GM21737 (cell line): ENCODE measurements at regions not wholly inside any gene's neighbourhood (a gene's known extent, or its start where the extent isn't known, plus 50 kb on each side); places are given as distances from the start of the nearest gene placed in this dataset.

ENCODE experiments used
- ATAC-seq: cut with Tn5 transposase; IDR thresholded peaks from one replicate; pipeline ENCODE4 v1.9.1; 2021; ENCODE audit warnings: mild to moderate bottlenecking, moderate library complexity; ENCODE audit not compliant: unreplicated experiment

DNA sequence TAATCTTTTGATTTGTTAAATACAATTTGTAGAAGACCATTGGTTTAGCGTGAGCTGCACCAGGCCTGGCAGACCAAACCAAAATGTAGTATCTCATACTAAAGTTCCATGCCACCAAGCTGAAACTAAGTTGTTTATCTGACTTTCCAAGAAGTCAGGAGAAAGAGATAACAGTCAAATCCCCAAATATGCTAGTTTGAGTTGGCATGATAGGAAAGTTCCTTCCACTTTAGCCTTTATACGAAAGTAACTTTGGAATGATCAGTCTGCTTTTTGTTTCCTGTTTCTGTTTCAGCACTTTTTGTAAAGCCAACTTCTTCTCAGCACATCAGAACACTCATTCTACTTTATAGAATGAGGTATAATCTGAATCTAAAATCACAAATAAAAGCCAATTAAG lies 449.2 kb downstream of the GRXCR1 start:
- ATAC-seq = no peak

DNA sequence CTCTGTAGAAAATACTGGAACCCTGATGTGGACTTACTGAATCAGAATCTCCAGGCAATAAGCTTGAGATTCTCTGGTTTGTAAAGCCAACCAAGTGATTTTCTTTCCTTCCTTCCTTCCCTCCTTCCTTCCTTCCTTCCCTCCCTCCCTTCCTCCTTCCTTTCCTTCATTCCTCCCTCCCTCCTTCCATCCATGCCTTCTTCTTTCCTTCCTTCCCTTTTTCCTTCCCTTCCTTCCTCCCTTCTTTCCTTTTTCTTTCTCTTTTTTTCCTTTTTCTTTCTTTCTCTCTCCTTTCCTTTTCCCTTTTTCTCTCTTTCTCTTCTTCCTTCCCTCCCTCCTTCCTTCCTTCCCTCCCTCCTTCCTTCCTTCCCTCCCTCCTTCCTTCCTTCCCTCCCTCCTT lies 450.8 kb downstream of the GRXCR1 start:
- ATAC-seq = no peak

DNA sequence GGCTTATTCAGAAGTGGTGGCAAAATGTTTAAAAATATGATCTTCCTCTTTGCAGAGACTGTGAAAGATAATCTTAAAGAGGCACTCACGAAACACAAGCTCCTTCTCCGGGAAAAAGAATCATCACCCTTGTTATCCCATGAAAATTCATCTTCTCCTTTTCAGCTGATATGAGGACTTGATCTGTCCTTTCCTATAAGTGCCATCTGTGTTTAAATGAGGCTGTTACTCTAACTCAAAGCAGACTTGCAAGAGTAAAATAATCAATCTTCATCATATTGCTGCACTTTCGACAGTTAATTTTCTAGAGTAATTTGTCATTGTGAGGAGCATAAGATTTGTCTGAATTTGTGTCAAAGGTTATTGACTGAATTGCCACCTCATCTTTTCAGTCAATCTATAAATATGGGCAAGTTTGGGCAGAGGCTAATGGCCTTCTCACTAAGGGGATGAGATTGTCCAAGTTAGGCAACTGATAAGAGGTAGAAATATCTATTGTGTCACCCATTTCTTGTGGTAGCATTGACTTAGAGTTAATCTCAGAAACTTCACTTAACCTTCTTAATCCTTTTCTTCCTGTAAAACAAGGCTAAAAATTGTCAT lies 452.9 kb downstream of the GRXCR1 start:
- ATAC-seq = no peak

DNA sequence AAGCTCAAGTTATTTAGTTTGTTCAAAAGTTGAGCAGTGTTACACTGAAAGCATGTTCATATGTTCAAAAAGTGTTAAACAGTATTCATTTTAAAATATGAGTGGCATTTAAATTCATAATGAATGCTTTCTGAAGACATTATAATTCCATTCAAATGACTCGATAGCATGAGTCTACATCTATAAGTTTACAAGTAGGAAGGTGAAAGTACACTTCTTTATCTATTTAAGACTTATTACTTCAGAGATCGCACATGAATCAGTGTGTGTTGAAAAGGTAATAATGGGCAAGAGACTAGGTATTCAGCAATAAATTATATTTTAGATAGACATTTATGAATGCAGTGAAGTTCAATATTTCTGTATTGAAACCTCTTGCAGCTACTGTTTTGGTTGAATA lies 456.1 kb downstream of the GRXCR1 start:
- ATAC-seq = no peak

DNA sequence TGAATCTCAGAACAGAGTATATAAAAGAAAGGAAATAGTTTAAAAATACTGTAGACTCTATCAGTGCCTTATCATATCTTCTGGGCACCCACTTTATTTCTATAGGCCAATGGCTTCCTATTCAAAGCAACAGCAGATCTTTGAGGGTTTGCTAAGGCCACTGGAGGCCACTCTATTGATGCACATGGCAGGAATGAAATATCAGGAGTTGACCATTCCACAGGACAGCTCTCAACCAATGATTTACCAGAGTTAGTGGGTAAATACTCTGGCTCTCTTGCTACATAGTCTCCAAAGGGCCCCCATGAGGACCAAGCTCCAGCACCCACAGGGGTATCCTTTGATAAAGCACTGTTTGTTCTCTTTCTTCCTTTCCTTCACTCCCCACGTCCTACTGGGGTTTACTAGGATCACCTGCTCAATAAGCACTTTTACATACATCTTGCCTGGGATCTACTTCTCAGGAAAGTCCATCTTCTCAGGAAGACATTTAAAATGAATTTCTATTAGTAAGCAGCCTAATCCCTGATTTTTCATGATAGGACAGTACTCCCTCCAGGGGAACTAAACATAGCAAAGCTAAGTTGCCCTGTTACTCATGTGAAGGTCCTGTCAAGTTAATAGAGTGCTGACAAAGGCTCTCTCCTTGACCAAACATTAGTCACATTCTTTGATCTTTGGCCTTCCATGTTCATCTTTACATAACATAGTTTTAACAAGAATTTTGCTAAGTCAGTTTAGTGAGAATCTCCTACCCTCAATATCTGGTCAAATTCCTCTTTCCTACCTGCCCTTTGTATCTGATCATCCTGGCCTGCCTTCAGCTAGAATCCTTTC lies 459.7 kb downstream of the GRXCR1 start:
- ATAC-seq = no peak

DNA sequence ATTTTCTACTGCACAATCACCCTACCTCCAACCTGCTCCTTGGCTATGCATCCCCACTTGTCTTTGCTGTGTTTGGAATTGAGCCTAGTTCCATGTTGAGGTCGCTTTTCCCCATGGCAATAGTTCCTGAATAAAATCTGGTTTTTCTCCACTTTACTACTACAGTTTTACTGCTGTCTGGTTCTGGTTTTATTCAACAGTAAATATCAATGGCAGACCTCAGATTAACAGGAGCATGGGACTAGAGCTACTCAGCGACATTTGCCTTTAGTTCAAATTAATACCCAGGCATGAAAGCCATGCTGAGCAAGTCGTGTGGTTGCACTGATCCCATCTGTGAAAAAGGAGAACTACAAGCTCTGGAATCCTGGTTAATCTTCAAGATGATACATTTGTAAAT lies 460.3 kb downstream of the GRXCR1 start:
- no peak for ATAC-seq

DNA sequence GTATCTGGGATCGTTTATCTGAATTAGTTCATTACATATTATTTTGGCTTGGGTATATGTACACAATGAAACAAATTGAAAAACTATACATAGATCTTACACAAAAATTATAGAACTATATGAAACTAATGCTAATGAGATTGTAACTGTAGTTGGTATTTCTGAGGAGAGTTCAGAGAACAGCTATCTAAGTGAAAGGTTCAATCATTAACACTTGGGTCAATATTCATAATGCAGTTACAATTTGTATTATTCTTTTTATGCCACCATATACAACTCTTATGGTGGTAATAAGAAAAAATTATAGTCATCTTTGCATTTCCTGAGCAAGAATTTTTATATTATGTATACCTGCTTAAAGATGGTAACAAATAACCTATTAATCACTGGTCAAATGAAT lies 461.0 kb downstream of the GRXCR1 start:
- no peak for ATAC-seq

DNA sequence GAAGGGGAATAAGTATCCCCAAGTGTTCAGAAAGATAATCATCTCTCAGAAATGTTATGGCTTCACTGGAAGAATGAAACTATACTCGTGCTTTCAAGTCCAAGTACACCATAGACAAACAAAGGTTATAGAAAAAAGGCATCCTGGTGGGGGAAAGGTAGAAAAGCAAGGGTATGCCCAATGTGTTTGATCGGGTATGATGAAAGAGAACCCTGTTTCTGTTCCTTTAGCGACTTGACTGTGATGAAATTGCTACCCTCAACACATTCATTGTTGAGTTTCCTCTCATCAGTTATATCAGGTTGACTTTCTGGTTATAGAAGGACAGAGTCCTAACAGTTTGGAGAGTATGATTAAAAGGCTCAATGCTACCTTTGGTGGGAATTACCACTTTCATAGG lies 464.3 kb downstream of the GRXCR1 start:
- ATAC-seq = no peak

DNA sequence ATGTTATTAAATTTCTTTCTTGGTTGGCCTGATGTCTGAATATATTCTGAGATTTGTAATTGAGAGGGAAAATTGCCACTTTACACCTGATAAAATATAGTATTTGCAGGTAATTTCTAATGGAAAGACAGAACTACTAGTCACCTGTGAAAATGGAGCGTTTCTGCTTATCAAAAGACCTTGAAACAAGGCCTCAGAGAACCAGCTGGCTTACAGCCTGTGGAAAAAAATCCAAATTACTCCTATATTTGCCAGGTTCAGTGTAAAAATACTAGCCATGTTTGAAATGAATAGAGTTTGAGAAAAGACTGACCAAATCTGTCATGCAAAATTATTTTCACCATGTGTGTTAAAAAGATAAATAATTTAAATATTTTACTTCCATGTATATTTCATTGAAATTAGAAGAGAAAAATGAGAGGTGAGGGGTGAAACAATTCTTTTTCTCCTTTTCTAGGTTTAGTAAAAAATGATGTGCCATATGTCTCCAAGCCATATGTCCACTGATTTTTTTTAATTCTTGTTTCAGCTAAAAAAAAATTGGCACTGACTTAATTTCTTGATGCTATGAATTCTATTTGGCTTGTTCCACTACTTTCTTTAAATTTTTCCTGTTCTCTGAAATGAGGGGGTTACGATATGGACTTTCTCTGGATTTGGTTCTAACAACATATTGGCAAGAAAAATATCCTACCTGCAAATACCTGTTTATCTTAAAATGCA lies 464.9 kb downstream of the GRXCR1 start:
- ATAC-seq = no peak

DNA sequence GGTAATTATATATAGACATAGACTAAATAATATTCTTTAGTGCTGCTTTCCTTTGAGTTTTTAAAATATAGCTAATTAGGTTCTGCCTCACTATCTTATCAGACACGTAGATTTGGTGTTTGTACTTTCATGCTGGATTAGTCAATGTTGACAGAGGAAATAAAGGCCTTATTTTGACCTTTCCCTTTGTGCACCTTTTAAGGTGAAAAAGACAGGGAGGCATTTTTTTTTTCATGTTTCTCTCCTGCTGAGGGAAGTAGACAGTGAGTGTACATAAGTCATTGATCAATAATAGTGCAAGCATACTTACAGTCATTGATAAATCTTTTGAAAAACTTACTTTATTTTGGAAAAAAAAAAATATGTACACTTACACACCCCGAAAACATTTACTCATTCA lies 467.8 kb downstream of the GRXCR1 start:
- ATAC-seq = no peak

DNA sequence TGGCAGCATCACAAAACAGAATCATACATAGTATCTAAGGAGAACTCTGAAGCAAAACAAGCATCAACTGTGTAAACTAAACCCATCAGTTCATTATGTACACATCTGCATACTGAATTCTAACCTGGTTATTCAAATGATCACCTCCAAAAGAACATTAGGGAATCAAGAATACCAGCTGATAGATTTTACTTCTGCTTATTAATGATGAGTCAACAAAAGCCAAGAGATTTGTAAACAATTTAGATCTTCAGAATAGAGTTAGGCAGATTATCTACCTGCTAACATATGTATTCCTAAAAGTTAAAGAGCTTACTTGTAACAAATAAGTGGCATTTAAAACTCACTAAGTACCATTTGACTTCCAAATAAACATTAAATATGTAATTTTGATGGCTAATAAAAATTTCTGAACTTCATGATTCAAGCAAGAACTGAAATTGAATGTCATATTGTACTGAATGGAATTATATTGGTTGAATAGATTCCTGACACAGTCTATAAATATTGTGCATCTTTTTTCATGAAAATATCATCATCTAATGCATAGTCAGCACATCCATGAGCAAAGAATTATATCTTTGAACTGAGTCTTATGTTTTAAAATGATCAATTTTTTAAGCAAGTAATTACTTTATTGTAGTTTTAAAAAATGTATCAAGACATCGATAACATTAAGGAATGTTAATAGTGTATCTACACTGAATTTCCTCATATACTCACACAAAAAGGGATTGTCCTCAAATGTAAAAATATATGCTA lies 470.5 kb downstream of the GRXCR1 start:
- ATAC-seq = no peak

DNA sequence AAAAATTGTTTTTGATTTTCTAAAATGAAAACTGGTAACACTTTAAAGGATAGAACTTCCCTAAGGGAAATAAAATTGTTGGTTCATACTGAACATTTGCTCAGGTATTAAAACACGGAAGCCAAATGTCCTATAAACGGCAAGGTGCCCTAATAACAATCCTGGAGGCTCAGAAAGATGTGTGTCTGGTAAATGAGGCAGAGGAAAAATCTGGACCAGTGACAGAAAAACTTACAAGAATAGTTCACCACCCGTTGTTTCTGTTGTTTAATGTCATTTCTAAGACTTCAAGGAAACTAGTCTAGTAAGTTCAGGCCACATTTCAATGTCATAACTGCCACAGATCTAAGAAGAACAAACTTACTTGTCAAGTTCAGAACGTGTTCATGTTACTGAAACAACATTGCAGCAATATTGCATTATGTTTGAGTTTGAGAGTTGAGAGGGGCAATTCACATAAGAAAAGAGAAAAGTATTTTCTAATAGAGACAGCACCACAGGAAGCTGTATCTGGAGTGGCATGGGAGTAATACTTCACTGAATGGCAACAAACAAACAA lies 476.6 kb downstream of the GRXCR1 start:
- ATAC-seq = no peak

DNA sequence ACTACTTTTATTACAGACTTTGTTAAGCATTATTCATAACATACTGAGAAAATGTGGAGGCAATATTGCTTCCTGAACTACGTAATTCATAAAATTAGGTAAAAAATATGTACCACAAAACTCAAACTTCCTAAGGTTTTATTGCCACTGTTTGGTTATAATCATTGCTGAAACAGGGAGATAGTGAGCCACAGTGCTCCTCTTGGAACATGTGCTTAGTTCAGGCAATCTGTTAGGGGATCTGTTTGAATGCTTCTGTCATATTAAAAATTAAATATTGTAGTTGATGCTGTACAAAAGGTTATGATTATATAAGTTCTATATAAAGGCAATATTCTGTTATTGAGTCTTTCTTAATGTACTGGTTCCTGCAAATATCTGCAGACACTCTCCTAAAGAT lies 480.7 kb downstream of the GRXCR1 start:
- no peak for ATAC-seq

DNA sequence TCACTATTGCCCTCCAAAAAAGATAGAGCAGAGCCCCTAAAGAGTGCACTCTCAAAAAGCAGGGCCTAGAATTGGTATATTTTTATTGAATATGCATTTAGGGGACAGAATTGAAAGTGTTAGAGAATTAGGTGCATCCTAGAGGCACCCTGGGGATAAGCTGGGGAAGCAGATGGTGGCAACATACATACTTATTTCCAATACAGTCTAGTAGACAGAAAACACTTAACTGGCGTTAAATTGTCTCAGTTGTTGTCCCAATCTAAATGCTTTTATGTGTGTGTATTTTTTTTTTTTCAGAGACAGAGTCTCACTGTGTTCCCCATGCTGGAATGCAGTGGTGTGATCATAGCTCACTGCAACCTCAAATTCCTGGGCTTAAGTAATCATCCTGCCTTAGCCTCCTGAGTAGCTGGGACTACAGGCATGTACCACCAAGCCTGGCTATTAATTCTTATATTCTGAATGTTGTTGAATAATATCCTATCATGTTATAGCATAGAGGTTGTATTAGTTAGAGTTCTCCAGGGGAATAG lies 481.8 kb downstream of the GRXCR1 start:
- no peak for ATAC-seq

DNA sequence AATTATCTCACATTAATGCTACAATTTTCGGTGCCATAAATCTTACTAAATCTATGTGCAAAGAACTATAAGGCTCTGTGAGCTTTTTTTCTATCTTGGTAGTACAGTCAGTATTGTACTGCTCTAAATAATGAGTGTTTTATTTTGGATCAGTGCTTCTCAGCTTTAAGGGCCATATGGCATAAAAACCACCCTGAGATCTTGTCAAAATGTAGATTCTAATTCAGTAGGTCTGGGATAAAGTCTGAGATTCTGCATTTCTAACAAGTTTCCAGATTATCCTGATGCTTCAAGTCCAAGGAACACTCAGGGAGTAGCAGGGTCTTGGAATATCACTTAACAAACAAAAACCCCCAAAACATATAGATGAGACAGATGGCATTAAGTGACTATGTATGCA lies 486.5 kb downstream of the GRXCR1 start:
- no peak for ATAC-seq

DNA sequence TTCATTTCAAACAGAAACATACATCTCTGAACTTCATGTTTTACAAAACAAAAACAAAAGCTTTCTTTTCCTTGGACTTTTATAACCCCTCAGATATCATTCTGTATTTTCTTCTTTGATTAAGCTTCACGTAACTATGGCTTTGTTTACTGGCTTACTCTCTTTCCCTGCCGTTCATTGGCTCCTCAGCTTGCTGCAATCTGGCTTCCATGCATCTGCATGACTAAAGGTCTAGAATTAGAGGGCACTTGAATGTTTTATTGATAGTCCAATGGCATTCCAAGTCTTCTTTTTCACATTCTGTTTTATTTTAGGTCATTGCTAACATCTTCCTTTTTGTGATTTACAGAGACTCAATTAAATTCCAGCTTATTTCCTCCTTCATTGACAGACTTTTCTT lies 487.6 kb downstream of the GRXCR1 start:
- no peak for ATAC-seq

DNA sequence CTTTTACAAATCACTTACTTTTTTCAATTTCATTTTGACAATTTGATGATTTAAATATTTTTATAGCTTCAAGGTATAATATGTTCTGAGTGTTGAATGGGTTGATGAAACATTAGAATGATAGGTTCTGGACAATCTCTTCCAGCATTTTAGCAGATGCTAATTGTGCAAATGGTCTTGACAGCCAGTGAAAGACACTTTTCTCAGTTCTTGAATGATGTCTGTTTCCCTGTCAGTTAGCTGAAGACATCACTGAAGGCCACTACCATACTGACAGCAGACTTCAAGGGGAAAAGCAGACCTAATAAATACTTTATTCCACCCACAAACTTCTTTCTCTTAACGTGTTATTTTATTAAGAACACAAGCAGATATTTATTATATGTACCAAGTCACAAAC lies 498.6 kb downstream of the GRXCR1 start:
- ATAC-seq = no peak

DNA sequence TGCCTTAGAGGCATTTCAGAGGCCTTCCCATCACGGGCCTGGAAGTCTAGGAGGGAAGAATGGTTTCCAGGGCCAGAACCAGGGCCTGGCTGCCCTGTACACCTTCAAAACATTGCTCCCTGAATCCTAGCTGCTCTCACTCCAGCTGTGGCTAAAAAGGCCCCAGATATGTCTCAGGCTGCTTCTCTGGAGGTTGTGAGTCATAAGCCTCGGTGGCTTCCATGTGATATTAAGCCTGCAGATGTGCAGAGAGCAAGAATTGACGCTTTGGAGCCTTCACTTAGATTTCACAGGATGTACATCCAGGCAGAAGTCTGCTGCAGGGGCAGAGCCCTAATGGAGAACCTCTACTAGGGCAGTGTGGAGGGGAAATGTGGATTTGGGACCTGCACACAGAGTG lies 502.5 kb downstream of the GRXCR1 start:
- ATAC-seq = no peak

DNA sequence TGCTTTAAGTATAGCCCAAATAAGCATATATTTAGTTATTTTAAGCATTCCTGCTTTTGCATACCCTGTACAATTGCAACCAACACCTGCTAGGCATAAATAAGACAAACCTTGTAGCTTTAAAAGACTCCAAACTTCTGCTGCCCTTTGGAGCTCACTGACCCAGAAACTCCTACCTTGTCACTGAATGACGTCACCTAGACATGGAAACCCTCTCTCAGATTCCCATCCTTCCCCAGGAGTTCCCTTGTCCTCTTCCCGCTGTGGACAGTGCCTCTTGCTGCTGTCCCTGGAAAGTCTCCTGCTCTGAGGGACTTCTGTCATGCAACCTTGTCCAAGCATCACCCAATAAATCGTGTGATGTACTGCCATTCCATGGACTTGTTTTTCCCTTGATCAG lies 507.2 kb downstream of the GRXCR1 start:
- ATAC-seq = no peak

DNA sequence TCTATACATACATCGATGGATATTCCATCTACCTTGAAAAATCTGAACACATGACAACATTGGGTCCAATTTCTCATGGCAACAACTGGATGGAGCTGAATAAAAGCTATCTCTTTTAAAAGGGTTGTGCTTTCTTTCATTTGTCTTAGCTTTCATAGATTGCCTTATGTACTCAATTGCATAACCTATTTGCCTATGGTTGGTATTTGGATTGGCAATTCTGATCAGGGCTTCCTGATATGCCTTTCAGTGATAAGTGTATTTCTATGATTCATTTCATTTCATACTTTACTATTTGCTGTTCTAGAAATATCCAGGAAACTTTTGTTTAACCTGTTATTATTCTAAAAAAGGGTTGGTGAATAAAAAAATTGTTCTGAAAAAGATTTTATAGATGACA lies 509.9 kb downstream of the GRXCR1 start:
- no peak for ATAC-seq

DNA sequence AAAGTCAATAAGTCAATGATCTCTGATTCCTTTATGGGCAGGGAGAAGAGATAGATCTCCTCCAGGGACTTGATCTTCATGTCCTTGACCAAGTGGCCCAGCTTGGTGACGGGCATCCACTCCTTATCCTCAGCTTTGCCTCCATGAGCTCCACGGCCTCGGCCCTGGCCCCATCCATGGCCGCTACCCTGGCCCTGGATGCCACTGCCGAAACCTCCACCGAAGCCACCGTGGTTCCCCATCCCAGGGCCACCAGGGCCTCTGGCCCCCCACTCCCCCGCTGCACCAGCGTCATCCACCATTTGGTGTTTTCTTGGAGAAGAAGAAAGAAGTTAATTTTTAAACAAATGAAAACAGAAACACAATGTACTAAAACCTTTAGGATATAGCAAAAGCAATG lies 518.1 kb downstream of the GRXCR1 start:
- ATAC-seq = no peak
